Gastroesophageal sphincter (tissue), 2 donors: ENCODE measurements at regions not wholly inside any gene's neighbourhood (a gene's known extent, or its start where the extent isn't known, plus 50 kb on each side); places are given as distances from the start of the nearest gene placed in this dataset.

Experiments used
- POLR2A ChIP-seq, 2 donors: fragments of 450-650 bp; IDR thresholded peaks; one replicate each; pipeline ENCODE4 v1.6.1; 2017; ENCODE audit warnings: antibody characterized with exemption in 2 of 2, mild to moderate bottlenecking in 2 of 2, moderate library complexity in 1 of 2
- POLR2AphosphoS5 ChIP-seq: sonication (generic); formaldehyde crosslinking; IDR thresholded peaks from one replicate; pipeline ENCODE4 v1.6.1; 2017; ENCODE audit warnings: antibody characterized with exemption

DNA sequence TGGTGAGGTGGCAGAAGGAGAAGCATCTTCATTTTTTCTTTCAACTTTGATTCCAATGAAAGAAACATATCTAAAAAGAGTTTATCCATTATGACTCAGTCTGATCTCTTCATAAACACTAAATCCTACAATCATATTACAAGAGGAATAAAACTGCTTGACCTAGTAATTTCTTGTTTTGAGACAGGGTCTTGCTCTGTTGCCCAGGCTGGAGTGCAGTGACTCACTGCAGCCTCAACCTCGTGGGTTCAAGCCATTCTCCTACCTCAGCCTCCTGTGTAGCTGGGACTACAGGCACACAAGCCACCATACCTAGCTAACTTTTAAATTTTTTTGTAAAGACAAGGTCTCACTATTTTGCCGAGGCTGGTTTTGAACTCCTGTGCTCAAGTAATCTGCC is 147.2 kb downstream of the NDUFA12 start:
- TF ChIP-seq POLR2AphosphoS5: no peak
- TF ChIP-seq POLR2A (IDR thresholded peaks at IDR 0.05): no peak
